HFFc6 (cell line): ENCODE measurements at regions not wholly inside any gene's neighbourhood (a gene's known extent, or its start where the extent isn't known, plus 50 kb on each side); places are given as distances from the start of the nearest gene placed in this dataset.

Source experiments
- DNase-seq: peaks from one replicate; pipeline ENCODE4 v3.0.0-alpha.2; 2018
- H3K27ac Mint-ChIP-seq: 2 replicates; pipeline ENCODE4 v1.8.0; 2020; ENCODE audit warnings: mild to moderate bottlenecking, mixed read lengths
- H3K27me3 Mint-ChIP-seq: 2 replicates; pipeline ENCODE4 v1.8.0; 2021; ENCODE audit warnings: mild to moderate bottlenecking, moderate library complexity, mixed read lengths; ENCODE audit not compliant: insufficient read depth
- H3K36me3 Mint-ChIP-seq: 2 replicates; pipeline ENCODE4 v1.8.0; 2021; ENCODE audit warnings: low read depth, mixed read lengths
- H3K4me1 Mint-ChIP-seq: 2 replicates; pipeline ENCODE4 v1.8.0; 2020; ENCODE audit warnings: low read depth, mixed read lengths
- H3K4me3 Mint-ChIP-seq: 2 replicates; pipeline ENCODE4 v1.8.0; 2020; ENCODE audit warnings: mild to moderate bottlenecking, moderate library complexity, mixed read lengths
- H3K9me3 Mint-ChIP-seq: 2 replicates; pipeline ENCODE4 v1.8.0; 2020; ENCODE audit warnings: mild to moderate bottlenecking, mixed read lengths
- CTCF ChIP-seq: fragments of 200-600 bp; sonication (generic); IDR thresholded peaks from 2 replicates; pipeline ENCODE4 v1.5.0; 2021; ENCODE audit warnings: antibody characterized with exemption, mild to moderate bottlenecking

GRCh38 chr2:103132536-103133217 lies 370.8 kb downstream of the TMEM182 start:
- Mint-ChIP-seq H3K9me3 (peaks cover 26% of the 10 kb centered on the region), H3K4me1 (no peaks in the 10 kb centered on the region), H3K27ac (no peak overlapping the region), H3K4me3 (no peak overlapping the region), H3K27me3 (no peaks in the 10 kb centered on the region), H3K36me3 (no peaks in the 10 kb centered on the region)
- DNase-seq = no peak
- no peak for TF ChIP-seq CTCF

- H3K4me3 Mint-ChIP-seq = no peak overlapping the region
- no peak for TF ChIP-seq CTCF
- H3K27ac Mint-ChIP-seq = no peak overlapping the region
- H3K27me3 Mint-ChIP-seq = no peaks in the 10 kb centered on the region
- H3K9me3 Mint-ChIP-seq = peaks cover 34% of the 10 kb centered on the region
- DNase-seq = no peak
- H3K4me1 Mint-ChIP-seq = no peaks in the 10 kb centered on the region
- no peaks in the 10 kb centered on the region for H3K36me3 Mint-ChIP-seq
These were observed 373.8 kb downstream of the TMEM182 start for GRCh38 chr2:103135679-103136078.

- H3K27me3 Mint-ChIP-seq = no peaks in the 10 kb centered on the region
- H3K4me3 Mint-ChIP-seq = no peak overlapping the region
- no peaks in the 10 kb centered on the region for H3K4me1 Mint-ChIP-seq
- DNase-seq = no peak
- TF ChIP-seq CTCF = no peak
- peaks cover 27% of the 10 kb centered on the region for H3K9me3 Mint-ChIP-seq
- no peaks in the 10 kb centered on the region for H3K36me3 Mint-ChIP-seq
- H3K27ac Mint-ChIP-seq = no peak overlapping the region
These were observed 376.5 kb downstream of the TMEM182 start for GRCh38 chr2:103138123-103138901.

DNA sequence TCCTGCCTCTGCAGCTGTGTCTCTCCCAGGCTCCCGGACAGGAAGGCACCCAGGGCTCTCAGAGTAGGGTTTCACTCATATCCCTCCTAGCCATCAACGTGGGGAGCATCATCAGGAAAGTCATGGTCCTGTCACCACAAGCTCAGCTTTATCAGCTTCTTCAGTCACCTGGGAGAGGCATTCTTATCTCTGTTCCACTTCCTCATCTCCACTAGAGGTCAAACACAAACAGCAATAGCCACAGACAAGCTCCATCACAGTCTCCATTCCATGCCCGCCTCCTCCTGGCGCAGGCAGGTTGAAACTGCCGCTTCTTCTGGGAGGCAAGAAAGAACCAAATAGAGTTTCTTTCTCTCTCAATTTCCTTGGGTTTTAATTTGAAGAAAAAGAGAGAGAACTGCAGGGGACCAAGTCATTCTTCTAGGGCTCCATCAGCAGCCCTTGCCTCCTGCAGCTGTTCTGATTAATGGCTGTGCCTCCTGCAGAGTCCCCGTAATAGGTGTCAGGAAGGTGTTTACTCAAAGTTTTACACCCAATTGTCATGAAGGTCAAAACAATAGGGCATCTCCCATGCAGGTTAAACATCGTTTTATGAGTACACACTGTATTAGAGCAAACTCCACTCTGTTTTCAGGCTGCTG lies 377.9 kb downstream of the TMEM182 start:
- Mint-ChIP-seq H3K27ac (no peak overlapping the region), H3K9me3 (peaks cover 33% of the 10 kb centered on the region), H3K27me3 (no peaks in the 10 kb centered on the region), H3K4me3 (no peak overlapping the region), H3K4me1 (no peaks in the 10 kb centered on the region), H3K36me3 (no peaks in the 10 kb centered on the region)
- no peak for TF ChIP-seq CTCF
- no peak for DNase-seq

DNA sequence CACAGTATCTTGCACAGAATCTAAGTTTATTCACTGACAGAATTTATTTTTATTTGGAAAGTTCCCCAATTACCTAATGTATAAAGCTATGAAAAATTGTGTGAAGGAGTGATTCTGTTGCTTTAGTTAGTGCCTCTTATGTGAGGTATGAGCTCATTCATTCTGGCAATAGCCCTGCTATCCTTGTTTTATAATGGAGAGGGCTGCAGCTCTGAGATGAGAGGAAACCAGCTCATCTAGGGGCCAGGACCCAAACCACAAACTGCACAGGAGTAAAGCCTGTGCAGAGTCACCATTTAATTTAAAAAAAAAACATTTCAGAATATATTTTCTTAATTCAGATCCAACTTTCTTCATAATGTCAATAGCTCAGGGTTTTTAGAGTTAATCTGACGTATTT lies 383.0 kb downstream of the TMEM182 start:
- H3K36me3 Mint-ChIP-seq = no peaks in the 10 kb centered on the region
- no peak overlapping the region for H3K4me3 Mint-ChIP-seq
- H3K27me3 Mint-ChIP-seq = peaks cover 1% of the 10 kb centered on the region; the same call in 1 of the 2 replicates
- H3K4me1 Mint-ChIP-seq = no peaks in the 10 kb centered on the region
- peaks cover 17% of the 10 kb centered on the region for H3K9me3 Mint-ChIP-seq
- no peak for DNase-seq
- no peak for TF ChIP-seq CTCF
- no peak overlapping the region for H3K27ac Mint-ChIP-seq
